ENCODE measurements at regions not wholly inside any gene's neighbourhood (a gene's known extent, or its start where the extent isn't known, plus 50 kb on each side); places are given as distances from the start of the nearest gene placed in this dataset.

DNA sequence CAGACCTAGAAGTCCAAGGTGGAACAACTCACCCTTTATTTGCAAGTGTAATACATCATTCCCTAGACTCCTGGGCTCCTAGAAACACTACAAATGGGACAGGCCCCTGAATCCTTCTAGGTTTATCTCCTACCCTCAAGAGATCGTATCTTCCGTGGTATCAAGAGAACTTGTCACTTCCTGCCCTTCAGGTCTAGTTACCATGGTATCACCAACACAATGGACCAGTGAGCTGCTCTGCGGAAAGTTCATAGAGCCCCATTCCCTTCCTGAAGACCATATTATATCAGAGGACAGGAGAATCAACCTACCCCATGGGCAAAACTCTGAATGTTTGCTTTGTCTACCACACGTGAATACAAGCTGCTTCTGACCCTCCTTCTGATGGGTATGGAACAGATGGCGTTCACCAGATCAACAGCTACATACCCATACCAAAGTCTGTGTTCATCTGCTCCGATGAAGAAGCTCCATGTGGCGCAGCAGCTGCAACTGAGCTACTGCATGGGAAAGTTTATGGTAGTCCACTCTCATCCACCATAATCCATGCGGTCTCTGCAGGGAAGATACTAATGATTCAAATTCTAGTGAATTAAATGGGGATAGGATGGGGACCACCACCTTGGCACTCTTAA is 84.6 kb upstream of the KLF13 start:
- peak; percentile 24 for DNase-seq (ENCODE audit: low read depth)

DNA sequence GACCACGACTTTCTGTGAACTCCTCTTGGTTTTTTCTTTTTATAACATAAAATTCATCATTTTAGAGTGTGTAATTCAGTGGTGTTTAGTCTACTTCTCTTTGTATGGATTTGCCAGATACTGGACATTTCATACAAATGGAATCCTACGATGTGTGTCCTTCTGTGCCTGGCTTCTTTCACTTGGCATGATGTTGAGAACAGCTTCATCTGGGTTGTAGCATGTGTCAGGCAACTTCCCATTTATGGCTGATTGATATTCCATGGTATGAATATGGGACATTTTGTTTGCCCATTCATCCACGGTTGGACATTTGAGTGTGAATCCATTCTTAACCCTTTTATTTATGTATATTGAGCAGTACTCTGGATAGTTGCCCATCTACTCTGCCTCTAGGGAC is 82.7 kb upstream of the KLF13 start:
- no peak for DNase-seq (ENCODE audit: low read depth)

DNA sequence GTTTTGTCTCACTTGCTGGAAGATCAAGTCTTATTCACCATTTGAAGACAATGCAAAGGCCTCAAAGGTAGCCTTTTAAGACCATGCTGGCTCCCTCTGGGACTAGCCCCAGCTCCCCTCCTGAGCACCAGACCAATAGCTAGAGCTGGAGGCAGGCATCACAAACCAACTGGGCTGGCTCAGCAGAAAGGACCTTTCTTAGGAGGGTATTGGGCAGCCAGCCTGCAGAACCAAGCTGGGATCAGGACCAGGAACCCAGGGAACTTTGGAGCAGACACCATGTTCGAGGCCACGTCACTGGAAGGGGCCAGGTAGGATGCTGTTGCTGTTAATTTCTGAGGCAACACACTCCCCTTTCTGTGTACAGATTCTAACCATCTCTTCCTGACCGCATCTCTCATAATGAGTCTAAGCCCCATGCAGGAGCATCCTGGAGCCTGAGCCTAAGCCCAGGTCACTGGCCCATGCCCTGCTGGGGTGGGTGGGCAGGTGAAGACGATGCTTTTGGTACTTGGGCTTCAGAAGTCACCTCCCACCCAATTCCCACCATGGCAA is 81.4 kb upstream of the KLF13 start:
- no peak for DNase-seq (ENCODE audit: low read depth)

DNA sequence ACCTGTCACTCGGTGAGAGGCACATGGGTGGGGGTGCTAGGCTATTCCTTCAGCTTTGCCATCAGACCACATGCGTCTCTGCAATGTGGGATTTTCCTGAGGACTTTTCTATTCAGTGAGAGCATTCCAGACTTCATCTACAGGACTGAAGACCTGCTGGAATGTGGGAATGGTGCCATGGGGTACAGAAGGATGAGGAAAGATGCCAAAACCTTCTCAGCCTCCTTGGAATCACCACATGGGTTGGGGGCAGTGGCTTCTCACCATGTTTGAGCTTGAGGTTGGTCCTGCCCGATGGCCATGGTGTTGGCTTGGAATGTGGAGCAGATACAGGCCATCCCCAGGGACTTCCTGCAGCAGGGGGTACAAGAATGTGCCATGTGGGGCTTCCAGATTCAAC is 80.9 kb upstream of the KLF13 start:
- no peak for DNase-seq (ENCODE audit: low read depth)

DNA sequence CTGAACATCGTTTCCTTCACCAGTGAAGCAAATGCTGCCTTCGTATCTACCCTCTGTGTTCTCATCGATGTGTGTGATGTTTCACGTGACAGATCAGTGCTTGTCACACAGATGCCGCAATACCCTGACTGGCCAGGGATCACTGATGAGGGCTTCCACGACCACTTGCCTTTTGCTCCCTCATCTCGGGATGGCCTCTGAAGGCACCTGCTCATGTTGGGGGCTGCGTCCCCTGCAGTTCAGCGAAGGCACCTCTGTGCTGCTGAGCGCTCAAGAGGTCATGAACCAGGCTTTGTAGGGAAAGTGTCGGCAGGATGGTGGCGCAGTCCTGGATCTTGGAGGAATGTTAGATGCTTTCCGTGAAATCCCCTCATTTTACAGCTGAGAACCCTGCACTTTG is 79.2 kb upstream of the KLF13 start:
- DNase-seq (ENCODE audit: low read depth), result no peak

DNA sequence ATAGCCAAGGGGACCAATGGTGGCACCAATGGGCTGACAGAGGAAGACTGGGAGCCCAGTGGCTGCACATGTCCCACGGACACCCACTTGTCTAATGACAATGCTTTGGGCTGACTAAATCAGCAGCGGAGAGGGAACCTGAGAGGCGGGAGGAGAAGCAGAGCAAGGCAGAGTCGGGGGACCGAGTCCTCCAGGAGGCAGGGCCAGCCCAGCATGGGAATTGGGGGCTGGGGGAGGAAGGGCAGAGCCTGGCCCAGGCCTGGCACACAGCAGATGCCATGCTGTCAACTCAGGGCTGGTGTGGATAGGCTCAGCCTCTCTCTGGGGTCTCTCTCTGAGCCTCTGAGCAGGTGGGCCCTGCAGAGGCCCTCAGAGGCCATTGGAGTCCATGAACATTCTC is 78.4 kb upstream of the KLF13 start:
- no peak for DNase-seq (ENCODE audit: low read depth)

DNA sequence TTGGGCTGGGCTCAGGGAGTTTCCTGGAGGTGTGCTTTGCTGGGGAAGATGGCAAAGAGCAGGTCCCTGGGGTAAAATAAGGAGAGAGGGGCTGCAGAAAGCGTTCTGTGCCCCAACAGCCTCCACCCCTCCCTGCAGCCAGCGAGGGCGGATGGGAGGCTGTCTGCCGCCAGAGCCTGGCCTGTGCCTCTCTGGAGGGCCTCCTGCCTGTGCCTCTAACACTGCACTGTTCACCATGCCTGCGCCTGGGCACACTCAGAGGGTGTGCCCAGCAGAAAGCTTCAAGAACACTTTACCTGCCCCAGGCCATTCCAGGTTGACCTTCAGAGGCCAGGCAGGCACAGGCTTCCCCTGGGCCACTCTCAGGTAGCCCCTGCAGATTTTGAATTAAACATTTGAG is 77.7 kb upstream of the KLF13 start:
- no peak for DNase-seq (ENCODE audit: low read depth)

DNA sequence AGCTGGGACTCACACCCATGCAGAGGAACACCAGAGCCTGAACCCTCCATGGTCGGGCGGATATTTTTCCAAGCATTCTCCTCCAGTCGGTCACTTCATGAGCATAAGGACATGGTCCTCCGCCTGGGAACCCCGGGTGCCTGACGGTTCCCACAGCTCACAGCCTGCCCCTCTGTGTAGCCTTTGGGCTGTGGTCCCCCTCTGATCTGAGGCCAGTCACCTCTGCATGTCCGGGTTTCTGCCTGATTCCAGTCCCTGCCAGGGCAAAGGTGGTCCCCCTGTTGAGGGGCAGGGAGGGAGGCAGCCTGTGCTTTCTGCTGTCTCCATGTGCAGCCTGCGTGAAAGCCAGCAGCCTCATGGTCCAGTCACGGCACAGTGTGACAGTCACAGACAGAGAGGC is 76.6 kb upstream of the KLF13 start:
- DNase-seq (ENCODE audit: low read depth), result no peak

DNA sequence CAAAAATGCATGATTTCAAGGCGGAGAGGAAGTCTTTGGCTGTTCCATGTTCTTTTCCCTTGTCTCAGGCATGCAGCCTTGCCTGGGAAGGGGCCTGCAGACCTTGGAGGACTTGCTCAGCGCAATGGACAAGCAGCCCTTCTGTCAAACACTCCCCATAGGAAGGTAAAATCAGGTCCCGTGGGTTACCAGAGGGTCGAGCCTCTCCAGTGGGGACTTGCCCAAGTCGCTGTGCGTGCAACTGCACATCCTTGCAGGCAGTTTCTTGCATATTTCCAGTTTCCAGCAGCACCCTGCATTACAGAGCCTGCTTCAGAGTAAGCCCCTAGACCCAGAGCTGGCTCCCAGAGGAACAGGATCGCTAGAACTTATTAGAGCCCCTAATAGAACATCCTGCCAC is 75.5 kb upstream of the KLF13 start:
- DNase-seq (ENCODE audit: low read depth), result no peak

DNA sequence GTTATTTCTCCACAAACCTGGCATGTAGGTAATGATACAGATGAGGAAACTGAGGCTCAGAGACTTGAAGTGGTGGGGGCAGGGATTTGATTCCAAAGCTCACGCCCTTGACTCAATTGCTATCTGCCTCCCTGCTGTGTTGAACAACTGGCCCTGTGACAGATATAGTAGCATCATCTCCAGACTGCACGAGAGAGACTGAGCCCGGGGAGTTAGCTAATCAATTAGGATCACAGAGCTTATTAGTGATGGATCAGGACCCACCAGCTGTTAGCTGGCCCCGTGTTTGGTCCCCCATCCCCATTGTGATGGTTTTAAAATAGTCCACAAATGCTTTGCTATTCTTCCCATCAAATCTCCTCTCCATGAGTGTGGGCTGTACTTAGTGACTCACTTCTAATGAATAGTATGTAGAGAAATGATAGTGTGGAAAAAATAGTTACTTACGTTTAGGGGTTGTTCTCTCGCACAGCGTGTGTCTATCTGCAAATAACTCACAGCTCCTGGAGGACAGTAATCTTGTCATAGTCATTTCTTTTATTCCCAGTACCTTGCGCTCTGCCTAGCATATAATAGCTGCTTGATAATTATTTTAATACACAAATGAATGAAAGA is 74.4 kb upstream of the KLF13 start:
- no peak for DNase-seq (ENCODE audit: low read depth)

DNA sequence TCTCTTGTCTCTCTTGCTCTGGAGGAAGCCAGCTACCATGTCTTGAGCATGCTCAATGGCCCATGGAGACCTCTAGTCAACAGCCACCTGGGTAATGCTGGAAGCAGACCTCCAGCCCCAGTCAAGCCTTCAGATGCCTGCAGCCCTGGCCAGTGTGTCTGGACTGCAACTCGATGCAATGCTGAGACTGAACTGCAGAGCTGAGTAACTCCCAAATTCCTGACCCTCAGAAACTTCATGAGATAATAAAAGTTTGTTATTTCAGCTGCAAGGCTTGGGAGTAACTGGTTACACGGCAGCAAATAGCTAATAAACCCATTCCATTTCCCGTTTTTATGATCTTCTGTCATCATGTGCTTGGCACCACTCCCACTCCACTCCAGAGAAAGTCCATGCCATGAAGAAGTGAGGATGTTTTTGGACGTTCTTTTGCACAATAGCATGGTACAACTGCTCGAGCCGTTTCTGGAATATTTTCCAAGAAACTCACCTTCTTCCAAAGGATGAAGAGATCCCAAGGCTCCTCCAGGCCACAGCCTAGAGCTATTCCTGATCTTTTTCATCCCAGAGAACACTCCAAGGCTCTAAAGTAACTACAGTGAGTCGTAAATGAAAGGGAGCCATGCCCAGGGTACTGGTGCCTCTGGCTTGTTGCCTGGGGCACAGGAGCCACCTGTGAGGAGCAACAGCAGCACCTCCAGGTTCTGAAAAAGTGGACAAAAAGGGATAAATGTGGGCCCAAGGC is 72.0 kb upstream of the KLF13 start:
- DNase-seq (ENCODE audit: low read depth), result no peak

DNA sequence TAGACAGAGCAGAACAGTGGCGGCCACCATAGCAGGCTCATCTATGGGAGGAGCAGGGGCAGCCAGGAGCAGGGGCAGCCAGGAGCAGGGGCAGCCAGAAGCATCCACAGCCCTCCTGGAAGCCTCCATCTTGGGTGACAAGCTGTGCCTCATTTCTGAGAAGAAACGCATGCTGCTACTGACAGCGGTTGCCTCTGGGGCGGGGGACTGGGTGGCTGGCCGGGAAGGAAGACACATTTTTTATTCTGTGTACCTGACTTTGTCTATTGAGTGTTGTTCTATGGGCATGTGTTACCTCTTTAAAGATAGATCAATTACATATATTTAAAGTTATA is 71.5 kb upstream of the KLF13 start:
- DNase-seq (ENCODE audit: low read depth), result no peak

DNA sequence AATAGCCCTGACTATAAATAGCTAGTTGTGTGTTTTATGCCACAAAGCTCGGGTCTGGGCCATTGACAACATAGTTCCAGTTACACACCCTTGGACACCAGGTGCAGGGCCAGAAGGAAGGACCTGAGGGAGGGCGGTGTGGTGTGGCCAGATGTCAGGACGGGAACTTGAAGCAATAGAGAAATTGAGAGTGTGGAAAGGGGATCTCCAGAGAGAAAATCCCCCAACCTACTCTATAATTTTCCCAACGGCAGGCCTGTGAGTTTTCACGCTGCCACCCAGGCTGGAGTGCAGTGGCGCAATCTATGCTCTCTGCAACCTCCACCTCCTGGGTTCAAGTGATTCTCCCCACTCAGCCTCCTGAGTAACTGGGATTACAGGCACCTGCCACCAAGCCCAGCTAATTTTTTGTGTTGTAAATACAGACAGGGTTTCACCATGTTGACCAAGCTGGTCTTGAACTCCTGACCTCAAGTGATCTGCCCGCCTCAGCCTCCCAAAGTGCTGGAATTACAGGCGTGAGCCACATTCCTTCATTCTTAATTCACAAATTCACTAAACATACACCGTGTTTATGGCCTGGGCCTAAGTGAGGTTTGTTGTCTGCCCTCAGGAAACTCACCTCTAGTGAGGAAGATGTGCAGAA is 70.8 kb upstream of the KLF13 start:
- no peak for DNase-seq (ENCODE audit: low read depth)

DNA sequence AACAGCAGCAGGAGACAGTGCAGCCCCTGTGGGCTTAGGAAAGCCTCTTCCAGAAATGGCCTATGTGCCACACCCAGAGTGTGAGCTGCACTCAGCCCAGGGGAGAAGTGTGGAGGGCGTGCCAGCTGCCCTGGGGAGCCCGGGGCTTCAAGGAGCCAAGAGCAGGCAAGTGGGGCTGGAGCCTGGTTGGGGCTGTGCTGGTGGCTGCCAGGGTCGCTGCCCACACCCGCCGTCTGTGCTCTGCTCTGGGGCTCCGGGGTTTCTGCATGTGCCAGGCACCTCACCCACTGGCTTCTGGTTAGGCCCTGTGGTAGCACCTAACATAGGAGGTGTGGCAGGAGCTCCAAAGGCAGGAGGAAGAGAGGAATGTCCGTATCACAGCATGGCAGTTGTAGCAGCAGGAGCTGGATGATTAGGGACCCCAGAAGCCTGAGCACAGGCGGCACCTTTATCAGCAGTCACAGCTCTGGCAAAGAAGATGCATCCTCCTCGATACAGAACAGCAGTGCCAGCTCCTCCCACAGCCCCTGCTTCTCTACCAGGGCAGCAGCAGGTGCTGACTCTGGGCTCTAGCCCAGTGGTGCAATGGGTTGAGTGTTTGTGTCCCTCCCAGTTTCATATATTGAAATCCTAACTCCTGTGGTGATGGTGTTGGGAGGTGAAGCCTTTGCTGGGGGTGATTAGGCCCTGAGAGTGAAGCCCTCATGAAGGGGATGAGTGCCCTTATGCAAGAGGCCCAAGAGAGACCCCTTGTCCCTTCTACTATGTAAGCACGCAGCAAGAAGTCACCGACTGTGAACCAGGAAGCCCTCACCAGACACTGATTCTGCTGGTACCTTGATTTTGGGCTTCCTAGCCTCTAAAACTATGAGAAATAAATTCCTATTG is 70.0 kb upstream of the KLF13 start:
- no peak for DNase-seq (ENCODE audit: low read depth)

DNA sequence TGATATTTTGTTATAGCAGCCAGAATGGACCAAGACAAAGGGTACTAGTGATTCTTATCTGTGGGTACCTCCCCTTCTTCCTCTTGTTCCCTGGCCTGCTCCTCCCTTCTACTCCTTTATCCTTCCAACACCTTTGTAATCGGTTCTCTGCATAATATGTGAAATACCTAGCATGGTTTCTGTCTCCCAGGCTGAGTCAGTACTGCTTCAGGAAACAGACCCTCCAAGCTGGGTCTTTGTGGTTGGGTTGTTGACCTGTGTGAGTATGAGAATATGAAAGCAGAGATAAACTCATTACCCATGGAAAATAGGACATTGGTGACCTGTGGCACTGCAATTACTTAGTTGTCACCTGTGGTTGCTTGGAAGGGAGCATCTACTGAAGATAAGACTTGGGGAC is 69.3 kb upstream of the KLF13 start:
- no peak for DNase-seq (ENCODE audit: low read depth)

DNA sequence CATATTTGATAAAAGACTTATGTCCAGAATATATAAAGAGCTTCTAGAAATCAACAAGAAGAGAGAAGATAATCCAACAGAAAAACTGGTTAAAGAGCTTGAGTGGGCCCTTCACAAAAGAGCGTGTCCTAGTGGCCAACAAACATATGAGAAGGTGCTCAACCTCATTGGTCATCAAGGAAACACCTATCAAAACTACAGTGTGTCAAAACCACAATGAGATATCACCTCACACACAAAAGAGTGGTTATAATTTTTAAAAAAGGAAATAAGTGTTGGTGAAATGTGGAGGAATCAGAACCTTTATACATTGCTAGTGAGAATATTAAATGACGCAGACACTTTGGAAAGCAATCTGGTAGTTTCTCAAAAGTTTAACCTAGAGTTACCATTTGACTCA is 68.4 kb upstream of the KLF13 start:
- DNase-seq (ENCODE audit: low read depth), result no peak

DNA sequence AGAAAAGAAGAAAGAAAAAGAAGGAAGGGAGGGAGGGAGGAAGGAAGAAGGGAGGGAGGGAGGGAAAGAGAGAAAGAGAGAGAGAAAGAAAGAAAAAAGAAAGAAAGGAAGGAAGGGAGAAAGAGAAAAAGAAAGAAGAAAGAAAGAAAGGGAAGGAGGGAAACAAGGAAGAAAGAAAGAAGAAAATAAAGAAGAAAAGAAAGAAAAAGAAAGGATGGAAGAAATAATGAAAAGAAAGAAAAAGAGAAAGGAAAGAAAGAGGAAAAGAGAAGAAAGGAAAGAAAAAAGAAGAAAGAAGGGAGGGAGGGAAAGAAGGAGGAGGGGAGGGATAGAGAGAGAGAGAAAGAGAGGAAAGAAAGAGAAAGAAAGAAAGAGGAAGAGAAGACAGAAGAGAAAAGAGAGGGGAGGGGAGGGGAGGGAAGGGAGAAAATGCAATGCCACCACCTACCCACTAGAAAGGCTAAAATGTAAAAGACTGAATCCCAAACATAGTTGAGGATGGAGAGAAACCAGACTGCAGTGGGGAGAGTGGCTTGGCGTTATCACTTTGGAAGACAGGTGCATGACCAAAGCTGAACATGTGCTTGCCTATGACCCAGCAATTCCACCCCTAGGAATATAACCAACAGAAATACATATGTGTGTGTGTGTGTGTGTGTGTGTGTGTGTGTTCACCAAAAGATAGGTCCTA is 66.9 kb upstream of the KLF13 start:
- DNase-seq (ENCODE audit: low read depth), result no peak

DNA sequence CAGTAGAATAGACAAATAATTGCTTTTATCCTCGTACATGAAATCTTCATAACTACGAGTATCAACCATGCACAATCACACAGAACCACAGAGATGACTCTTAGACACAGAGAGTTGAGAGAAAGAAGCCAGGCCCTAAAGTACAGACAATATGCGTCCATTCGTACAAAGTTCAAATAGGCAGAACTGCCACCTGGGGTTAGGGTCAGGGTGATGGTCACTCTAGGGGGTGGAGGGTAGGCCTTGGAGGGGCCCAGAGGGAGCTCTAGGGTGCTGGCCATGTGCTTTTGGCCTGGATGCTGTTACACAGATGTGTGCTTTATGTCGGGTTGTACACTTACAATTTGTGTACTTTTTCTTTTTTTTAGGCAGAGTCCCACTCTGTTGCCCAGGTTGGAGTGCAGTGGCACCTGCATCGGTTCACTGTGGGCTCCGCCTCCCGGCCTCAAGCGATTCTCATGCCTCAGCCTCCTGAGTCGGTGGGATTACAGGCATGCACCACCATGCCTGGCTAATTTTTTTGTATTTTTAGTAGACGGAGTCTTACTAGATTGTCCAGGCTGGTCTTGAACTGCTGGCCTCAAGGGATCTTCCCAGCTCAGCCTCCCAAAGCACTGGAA is 65.9 kb upstream of the KLF13 start:
- DNase-seq (ENCODE audit: low read depth), result no peak

DNA sequence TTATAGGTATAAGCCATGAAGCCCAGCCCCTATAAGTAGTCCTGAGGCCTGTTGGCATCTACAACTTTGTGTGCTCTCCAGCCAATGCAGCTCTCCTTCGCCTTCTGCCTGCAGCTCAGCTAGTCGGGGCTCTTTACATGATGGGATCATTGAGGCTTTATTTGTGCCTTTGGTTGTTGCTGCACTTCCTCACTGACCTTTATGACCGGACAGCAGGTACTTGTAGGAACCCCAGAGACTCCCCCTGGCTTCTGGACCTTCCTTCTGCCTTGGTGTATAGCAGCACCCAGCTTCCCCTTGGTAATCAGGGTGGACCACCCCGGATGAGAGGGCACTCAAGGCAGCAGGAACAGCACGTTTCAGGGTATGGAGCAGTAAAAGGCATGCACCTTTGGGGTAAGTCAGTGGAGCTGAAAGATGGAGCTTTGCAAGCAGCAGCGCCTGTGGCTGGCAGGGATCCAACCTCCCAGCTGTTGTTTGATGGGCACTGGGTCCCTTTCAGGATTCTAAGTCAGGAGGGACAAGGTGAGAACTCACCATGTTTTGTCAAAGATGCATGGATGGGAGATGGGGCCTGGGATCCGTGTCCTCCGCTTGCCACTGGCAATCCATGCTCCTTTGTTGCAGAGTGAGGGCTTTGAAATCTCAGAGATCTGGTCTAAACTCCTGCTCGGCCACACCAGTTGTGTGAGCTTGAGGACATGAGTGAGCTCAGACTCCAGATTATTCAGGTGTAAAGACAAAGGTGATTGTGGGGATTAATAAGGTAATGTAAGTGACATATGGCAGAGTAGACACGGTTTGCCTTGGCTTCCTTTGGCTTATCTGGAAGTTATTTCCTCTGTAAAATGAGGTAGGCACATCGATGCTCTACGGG is 65.1 kb upstream of the KLF13 start:
- no peak for DNase-seq (ENCODE audit: low read depth)

DNA sequence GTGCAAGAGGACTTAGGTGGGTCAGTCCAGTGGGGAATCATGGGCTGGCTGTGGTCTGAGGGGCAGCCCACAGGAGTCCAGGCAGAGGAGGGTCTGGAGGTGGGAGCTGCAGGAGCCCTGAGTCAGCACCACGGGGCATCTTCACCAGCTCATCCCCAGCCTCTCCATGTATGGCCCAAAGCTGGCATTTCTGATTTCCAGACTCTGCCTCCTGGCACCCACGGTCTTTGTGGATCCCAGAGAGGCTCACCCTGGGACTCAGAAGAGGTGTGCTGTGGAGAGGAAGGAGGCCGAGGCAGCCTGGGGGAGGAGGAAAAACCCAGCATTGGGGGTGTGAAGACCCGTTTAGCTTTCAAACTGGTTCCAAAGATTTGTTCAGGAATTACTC is 64.5 kb upstream of the KLF13 start:
- DNase-seq (ENCODE audit: low read depth), result no peak

Measured in T-helper 22 cell (primary cell).